GM18511 (cell line): ENCODE measurements at regions not wholly inside any gene's neighbourhood (a gene's known extent, or its start where the extent isn't known, plus 50 kb on each side); places are given as distances from the start of the nearest gene placed in this dataset.
"Not testable (repeated sequence)": the region's sequence is repeated elsewhere in the genome, so short reads cannot be mapped to it uniquely, and the experiment has no call there.

Source experiments
- ATAC-seq: cut with Tn5 transposase; IDR thresholded peaks from one replicate; pipeline ENCODE4 v1.9.1; 2021; ENCODE audit warnings: mild to moderate bottlenecking, moderate library complexity; ENCODE audit not compliant: unreplicated experiment

DNA sequence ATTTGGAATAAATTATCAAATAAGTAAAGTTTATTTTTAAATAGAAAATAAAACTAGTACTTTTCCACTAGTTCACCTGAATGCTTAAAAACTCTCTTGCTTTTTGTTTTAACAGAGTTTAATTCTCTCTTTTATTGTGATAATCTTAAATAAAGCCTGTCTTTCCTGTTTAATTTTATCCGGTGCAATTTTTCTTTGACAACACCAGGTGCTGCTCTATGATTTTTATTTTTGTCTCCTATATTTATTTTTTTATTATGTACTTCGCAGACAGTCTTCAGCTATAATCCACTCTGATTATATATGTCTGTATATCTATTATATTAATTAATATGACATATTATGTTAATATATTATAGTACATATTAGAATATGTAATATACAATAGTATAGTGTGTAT, 1293.0 kb upstream of the EPHA6 start:
- no peak for ATAC-seq

DNA sequence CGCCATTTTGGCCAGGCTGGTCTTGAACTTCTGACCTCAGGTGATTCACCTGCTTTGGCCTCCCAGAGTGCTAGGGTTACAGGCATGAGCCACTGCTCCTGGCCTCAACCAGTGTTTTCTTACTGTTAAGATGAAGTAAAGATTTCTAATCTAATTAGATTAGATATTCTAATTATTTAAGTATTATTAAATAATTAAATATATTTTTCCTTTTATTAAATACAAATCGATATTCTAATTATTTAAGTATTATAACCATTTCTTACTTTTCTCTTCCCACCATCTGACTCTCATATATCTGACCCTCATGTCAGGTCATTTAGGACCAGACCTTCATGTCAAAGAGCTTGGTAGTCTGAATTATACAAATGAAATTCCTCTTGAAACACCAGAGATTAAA, 1291.9 kb upstream of the EPHA6 start:
- no peak for ATAC-seq

DNA sequence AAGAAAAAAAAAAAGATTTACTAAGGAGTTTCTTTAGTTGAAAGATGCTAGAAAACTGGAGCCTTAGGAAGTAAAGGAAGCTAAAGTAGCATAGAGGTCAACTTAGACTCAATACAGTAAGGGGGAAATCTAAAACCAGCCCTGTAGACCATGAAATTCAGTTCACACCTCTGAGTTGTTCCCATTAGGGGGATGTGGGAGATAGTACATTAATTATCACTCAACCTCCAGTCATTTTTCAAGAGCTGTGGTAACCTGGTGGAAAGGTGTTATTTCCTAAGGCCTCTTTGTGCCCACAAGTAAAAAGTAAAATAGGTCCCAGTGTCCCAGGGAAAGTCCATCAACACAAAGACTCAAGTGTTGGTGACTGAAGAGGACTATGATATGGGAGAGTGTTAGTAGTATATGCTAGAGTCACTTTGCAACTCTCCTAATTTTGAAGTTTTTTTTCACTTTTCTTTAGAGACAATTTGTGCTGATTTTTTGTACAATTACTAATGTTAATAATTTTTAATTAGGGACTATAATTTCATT, 1274.4 kb upstream of the EPHA6 start:
- ATAC-seq = no peak

DNA sequence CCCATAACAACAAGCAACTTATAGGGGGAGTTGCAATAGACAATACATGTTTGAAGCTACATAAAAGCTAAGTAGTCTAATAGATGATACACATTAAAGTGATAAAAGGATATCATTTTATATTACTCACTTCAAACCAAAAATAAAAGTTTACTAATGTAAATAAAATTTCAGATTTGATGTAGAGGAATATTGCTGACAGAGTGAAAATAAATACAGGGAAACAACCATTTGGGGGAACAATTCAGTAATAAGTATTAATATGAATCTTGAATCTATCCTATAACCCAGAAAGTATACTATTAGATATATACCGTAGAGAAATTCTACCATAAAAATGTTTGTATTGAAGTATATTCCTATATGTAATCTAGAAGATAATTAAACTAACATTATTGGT, 1248.9 kb upstream of the EPHA6 start:
- ATAC-seq = no peak

DNA sequence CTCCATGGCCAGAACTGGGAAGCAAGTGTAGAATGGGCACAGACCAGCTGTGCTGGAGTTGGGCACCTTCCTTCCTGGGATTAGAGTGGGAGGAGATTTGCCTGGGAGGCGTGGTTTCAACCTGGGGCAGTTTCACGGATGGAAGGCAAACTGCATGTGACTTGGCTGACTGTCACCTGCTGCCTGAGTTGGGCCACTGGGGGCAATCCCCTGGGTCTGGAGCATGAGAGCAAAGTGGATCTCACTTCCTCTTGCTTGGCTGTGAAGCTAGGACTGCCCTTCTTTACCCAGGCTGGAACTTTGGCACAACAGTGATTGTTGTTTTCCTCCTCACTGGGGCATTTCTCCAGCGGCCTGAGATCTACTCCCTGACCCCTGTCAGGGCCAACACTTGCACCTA, 1247.0 kb upstream of the EPHA6 start:
- peak; percentile 77 for ATAC-seq

DNA sequence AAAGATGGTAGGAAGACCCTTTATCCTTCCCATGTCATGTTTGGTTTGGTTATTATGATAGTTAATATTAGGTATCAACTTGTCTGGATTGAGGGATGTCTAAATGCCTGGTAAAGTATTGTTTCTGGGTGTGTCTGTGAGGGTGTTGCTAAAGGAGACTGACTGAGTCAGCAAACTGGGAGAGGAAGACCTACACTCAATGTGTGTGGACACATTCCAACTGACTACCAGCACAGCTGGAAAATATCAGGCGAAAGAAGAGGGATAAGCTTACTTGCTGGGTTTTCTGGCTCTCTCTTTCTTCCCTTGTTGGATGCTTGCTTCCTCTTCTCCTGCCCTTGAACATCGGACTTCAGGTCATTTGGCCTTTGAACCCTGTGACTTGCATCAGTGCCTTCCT, 1227.6 kb upstream of the EPHA6 start:
- ATAC-seq = no peak

DNA sequence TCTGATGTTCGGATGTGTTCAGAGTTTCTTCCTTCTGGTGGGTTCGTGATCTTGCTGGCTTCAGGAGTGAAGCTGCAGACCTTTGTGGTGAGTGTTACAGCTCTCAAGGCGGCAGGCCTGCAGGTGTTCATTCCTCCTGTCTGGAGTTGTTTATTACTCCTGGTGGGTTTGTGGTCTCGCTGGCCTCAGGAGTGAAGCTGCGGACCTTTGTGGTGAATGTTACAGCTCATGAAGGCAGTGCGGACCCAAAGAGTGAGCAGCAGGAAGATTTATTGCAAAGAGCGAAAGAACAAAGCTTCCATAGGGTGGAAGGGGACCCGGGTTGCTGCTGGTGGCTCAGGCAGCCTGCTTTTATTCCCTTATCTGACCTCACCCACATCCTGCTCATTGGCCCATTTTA, 1226.8 kb upstream of the EPHA6 start:
- ATAC-seq = not testable (repeated sequence)

DNA sequence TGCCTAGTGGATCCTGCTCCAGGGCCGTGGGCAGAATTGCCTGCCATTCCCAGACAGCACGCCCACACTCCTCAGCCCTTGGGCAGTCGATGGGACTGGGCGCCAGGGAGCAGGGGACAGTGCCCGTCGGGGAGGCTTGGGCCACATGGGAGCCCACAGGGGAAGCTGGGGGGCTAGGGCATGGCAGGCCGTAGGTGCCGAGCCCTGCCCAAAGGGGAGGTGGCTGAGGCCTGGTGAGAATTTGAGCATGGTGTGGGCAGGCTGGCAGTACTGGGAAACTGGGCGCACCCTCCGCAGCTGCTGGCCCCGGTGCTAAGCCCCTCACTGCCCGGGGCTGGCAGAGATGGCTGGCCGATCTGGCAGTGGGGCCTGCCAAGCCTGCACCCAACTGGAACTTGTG, 1225.9 kb upstream of the EPHA6 start:
- ATAC-seq = no peak

DNA sequence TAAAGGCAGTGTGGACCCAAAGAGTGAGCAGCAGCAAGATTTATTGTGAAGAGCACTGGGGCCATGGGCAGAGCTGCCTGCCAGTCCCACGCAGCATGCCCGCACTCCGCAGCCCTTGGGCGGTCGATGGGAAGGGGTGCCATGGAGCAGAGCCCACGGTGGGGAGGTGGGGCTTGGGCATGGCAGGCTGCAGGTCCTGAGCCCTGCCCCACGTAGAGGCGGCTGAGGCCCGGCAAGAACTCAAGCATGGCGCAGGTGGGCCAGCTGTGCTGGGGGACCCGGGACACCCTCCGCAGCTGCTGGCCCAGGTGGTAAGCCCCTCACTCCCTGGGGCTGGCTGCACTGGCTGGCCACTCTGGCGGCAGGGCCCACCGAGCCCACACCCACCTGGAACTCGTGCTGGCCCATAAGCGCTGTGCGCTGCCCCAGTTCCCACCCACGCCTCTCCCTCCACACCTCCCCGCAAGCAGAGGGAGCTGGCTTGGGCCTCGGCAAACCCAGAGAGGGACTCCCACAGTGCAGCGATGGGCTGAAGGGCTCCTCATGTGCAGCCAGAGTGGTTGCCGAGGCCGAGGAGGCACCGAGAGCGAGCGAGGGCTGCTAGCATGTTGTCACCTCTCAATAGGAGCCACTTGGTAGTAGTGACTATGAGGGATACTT, 1218.8 kb upstream of the EPHA6 start:
- no peak for ATAC-seq

DNA sequence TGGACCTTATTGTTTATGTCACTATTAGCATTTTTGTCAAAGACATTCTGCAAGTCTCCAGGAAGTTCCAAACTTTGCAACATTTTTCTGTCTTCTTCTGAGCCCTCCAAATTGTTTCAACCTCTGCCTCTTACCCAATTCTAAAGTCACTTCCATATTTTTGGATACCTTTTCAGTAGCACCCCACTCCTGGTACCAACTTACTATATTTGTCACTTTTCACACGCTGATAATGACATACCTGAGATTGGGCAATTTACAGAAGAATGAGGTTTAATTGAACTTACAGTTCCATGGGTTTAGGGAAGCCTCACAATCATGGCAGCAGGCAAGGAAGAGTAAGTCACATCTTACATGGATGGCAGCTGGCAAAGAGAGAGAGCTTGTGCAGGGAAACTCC, 1206.5 kb upstream of the EPHA6 start:
- no peak for ATAC-seq

DNA sequence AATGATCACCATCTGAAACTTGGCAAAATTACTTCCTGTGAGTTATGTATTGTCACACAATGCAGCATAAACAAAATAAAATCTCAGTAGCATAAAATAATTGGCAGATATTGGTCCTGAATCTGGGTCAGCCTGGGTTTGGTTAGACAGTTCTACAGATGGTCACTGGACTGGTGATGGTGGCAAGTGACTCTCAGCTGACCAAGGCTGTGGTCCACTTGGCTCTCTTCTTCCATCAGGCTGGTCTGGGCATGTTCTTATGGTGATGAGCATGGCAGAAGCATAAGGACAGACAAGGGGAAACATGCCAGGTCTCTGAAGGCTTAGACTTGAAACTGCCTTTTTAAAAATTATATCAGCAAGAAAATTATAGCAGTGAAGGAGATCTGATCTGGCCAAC, 1205.0 kb upstream of the EPHA6 start:
- ATAC-seq = no peak

DNA sequence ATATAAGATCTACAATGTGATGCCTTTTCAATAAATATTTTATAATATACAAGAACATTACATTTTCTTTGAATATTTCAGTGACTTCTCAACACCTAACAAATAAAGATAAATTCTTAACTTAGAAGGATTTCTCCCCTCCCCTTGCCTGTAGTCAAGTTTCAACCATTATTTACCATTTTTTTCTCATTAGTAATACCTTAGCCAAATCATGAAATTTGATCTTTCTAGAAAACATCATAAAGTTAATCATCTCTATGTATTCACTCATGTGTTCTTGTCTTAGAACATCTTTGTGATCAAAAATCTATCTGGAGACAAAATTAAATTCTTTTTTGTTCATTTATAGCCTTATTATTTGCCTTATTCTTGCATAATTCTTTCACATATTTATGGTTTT, 1201.8 kb upstream of the EPHA6 start:
- no peak for ATAC-seq

DNA sequence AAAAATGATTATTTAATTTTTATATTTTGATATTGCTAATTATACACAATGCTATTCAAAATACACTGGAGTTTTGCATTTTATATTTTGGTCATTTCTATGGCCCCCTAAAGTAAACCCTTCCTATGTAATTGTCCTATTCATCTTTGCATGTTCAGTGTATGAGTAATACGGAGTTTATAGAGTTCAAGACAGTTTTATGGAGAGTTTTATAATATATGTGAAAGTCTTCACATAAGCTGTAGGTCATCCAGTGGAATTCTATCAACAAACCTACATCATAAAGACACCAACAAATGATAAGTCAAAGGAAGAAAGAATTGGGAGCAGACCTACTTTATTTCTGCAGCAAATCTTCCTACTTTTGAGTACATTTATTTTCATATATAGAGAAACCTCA, 1200.4 kb upstream of the EPHA6 start:
- ATAC-seq = no peak

DNA sequence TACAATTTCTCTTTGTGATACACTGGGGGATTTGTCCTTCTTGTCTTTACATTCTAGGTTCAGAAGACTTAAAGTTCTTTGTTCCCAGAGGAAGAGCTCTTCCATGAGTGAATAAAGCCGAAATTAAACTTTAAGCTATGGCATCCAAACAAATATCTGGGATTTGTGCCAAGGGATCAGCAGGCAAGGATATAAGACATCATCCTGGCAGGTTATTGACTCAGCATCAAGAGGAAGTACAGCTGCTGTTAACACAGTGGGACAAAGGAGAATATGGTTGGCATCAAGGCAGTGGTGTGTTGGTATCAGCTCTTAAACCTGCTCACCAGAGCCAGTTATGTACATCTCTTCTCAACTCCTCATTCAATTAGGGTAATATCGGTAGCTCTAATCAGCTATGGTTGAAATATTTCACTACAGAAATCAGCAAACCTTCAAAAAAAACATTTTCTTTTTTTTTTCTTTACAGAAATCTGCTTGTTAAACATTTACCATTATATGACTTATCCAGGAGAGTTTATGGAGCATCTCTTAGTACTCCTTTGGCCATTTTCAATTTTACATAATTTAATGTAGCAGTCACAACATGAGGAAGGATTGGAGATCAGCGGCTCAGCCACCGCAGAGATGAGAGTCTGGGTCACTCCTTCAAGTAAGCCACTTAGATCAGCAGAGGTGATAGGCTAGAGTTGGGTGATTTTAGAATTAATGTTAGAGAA, 1198.6 kb upstream of the EPHA6 start:
- ATAC-seq = no peak

DNA sequence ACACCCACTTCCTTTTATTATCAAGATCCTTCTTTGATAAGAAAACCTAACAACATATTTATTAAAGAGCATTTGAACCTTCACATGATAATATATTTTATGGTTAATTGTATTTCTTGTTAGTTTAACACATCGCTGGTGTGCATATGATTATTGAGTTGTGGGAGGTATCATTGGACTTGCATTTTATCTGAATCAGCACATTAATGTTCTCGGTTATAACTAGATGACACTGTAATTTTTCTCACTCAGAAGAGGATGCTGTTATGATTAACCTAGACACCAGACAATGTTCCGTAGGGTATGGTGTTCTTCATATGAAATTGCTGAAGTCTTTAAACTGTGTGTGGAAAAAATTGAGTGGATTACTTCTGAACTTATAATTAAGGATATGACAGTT, 1188.3 kb upstream of the EPHA6 start:
- ATAC-seq = no peak

DNA sequence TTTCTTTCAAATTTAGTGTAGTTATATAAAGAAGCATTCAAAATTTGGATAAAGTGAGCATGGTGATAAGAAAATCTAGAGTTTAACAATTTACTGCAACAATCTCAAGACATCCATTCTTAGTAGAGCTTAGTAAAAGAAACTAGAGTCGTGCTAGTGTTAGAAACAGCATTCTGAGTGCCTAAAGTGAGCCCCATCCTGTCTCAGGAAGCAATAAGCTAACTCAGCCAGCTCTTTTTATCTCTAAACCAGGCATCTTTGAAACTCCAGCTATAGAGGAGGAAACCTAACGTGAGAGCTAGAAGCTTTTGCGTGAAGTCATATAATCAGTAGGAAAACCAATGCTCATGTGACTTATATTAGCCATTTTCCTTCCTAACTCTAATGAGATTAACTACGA, 1187.1 kb upstream of the EPHA6 start:
- ATAC-seq = peak; percentile 52

DNA sequence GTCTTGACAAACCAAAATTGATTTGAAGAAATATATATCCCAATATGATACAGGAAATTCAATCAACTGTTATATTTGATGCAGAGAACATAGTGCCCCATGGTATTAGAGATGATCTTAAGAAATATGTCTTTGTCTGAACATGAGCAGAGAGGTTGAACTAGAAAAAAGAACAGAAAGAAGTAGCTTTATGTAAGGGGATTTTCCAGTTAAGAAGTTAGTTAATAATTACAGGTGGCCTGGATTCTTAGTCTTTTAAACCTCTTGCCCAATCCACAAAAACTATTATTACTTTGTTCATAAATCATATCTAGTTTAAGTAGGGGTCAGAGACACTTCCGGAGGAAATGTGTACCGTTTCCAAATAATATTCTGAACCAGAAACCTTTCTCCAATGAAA, 1186.7 kb upstream of the EPHA6 start:
- peak; percentile 54 for ATAC-seq

DNA sequence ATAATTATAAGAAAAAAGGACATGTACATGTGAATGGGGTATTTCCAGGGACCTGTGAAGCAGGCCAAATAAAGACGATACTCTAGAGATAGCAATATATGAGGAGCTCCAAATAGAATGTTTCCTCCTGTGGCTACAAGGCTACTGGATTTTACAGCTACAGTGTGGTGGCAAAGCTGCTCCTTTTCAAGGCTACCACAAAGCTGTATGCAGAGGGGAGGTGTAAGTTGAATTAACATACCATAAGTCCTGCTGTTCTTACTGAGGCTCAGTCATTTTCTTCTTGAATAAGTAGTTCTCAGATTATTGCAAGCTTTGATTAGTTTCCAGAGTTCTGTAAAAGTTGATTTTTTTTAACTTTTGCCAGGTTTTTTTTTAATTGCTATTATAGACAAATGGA, 1184.6 kb upstream of the EPHA6 start:
- ATAC-seq = no peak

DNA sequence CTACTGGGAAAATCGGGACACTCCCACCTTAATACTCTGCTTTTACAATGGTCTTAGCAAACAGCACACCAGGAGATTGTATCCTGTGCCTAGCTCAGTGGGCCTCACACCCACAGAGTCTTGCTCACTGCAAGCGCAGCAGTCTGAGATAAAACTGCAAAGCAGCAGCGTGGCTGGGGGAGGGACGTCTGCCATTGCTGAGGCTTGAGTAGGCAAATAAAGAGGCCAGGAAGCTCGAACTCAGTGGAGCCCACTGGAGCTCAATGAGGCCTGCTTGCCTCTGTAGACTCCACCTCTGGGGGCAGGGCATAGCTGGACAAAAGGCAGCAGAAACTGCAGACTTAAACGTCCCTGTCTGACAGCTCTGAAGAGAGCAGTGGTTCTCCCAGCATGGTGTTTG, 1169.1 kb upstream of the EPHA6 start:
- no peak for ATAC-seq

DNA sequence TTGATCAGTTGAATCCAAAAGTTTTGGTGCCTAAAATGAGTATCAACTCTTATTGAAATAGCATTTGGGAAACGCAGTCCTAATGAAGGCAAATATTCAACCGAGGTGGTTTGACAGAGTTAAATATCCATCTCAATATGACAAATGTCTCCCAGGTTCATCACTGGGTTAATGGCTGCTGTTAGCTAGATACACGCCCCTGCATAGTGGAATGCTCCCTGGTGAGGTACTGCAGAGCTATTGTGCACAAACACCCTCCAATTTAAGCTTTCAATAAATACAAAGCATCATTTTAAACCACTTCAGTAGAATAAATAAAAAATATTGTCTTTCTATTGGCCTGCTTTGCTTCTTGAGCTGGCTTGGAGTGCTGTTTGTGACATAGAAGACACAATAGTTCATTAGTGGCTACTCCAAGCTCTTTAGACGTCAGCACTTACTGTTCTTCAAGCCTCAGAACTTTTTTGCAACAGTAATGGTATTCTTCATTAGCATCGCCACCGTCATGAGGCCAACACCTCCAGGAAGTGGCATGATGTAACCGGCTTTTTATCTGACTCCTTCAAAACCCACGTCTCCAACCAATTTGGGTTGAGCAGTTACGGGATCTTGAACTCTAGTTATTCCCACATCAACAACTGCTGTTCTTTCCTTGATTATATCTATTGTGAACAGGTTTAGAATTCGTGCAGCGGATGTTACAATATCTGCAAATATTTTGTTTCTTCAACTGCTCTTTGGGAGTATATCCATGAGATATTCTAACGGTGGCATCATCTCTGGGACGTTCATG, 1159.6 kb upstream of the EPHA6 start:
- no peak for ATAC-seq

DNA sequence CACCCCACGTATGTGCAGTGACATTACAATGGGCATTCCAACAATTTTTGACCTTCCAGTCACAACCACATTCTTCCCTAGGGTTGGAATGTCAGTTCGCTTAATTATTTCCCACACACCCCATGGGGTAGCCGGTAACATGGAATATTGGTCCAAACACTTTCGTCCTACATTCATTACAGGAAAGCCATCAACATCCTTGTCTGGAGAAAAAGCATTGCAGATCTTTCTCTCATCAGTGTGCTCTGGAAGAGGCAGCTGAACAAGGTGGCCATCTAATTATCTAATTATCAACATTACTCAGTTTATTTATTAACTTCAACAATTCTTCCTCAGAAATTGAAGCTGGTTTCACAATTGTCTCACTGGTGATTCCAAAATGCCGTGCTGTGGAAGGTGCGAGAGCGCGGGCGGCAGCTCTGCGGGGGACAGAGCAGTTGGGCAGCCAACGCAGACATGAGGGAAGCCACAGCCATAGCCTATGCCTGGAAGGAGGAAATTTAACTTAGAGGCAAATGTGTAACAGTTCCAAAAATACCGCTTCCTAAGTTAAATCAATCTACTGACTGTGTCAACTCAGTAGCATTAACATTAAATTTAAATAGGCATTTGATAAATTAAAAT, 1158.9 kb upstream of the EPHA6 start:
- ATAC-seq = no peak
